HFFc6 (cell line): ENCODE measurements at regions not wholly inside any gene's neighbourhood (a gene's known extent, or its start where the extent isn't known, plus 50 kb on each side); places are given as distances from the start of the nearest gene placed in this dataset.

Experiments
- DNase-seq: peaks from one replicate; pipeline ENCODE4 v3.0.0-alpha.2; 2018
- H3K27ac Mint-ChIP-seq: 2 replicates; pipeline ENCODE4 v1.8.0; 2020; ENCODE audit warnings: mild to moderate bottlenecking, mixed read lengths
- H3K27me3 Mint-ChIP-seq: 2 replicates; pipeline ENCODE4 v1.8.0; 2021; ENCODE audit warnings: mild to moderate bottlenecking, moderate library complexity, mixed read lengths; ENCODE audit not compliant: insufficient read depth
- H3K36me3 Mint-ChIP-seq: 2 replicates; pipeline ENCODE4 v1.8.0; 2021; ENCODE audit warnings: low read depth, mixed read lengths
- H3K4me1 Mint-ChIP-seq: 2 replicates; pipeline ENCODE4 v1.8.0; 2020; ENCODE audit warnings: low read depth, mixed read lengths
- H3K4me3 Mint-ChIP-seq: 2 replicates; pipeline ENCODE4 v1.8.0; 2020; ENCODE audit warnings: mild to moderate bottlenecking, moderate library complexity, mixed read lengths
- H3K9me3 Mint-ChIP-seq: 2 replicates; pipeline ENCODE4 v1.8.0; 2020; ENCODE audit warnings: mild to moderate bottlenecking, mixed read lengths
- CTCF ChIP-seq: fragments of 200-600 bp; sonication (generic); IDR thresholded peaks from 2 replicates; pipeline ENCODE4 v1.5.0; 2021; ENCODE audit warnings: antibody characterized with exemption, mild to moderate bottlenecking

- H3K36me3 Mint-ChIP-seq, result peaks cover 10% of the 10 kb centered on the region; the same call in 1 of the 2 replicates
- no peaks in the 10 kb centered on the region for H3K4me1 Mint-ChIP-seq
- H3K27me3 Mint-ChIP-seq, result no peaks in the 10 kb centered on the region
- DNase-seq, result no peak
- H3K9me3 Mint-ChIP-seq, result peaks cover 37% of the 10 kb centered on the region
- no peak overlapping the region for H3K27ac Mint-ChIP-seq
- no peak for TF ChIP-seq CTCF
- H3K4me3 Mint-ChIP-seq, result no peak overlapping the region
These were observed 713.6 kb downstream of the QKI start for GRCh38 chr6:164128101-164128500.

DNA sequence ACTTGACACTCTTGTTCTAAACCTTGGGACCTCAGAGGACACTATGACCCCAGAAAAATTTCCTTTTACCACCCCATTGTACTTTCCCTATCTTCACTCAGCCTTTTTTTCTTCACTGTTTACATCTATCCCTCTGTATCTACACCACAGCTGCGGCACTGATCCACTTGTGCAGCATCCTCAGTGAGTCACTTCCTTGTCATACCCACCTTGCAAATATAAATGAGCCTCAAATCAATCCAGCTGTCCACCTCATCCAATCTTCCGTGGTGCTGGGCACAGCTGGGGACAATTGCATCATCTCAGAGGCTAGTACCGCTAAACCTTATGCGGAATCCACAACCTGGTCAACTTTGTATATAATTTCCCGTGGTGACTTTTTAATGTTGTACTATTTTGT lies 710.5 kb downstream of the QKI start:
- TF ChIP-seq CTCF, result no peak
- Mint-ChIP-seq H3K27ac (no peak overlapping the region), H3K27me3 (no peaks in the 10 kb centered on the region), H3K4me3 (no peak overlapping the region), H3K36me3 (peaks cover 5% of the 10 kb centered on the region; the same call in 1 of the 2 replicates), H3K4me1 (no peaks in the 10 kb centered on the region), H3K9me3 (peaks cover 28% of the 10 kb centered on the region)
- DNase-seq, result no peak

DNA sequence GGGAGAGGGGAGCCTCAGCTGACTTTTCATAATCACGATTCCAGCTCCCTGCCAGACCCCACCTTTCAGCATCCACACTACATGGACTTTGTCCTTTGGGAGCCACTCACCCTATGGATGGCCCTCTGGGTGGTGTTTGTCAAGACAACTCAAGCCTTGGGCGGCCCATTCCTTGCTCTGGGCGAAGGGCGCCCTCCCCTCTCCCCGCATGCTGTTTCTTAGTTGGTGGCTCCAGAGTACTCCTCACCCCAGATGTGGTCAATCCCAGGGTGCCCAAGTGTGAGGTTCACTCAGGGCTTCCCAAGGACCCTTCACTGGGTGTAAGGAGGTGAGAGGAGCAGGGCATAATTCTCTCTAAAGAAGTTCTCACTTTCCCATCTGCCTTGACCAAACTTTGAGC lies 710.0 kb downstream of the QKI start:
- no peak for TF ChIP-seq CTCF
- 0 out of 2 replicates have a peak, but pooled peaks cover 2% of the 10 kb centered on the region for H3K27me3 Mint-ChIP-seq

DNA sequence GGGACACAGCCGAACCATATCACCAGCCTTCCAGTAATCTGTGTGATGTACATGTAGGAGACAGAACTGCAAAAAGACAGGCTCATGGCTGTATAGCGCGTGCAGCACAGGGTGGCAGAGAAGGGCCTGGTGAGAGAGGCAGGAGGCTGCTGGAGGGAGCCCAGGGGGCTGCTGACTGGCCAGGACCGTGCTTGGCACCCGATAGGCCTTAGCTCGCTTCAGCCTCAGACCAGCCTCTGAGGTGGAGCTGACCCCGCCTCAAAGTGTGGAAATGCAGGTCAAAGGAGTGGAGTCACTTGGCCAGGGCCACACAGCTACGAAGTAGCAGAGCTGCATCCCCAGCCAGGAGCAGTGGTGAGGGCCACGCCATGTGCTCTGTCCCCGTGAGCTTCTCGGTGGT lies 707.6 kb downstream of the QKI start:
- no peaks in the 10 kb centered on the region for H3K4me1 Mint-ChIP-seq
- no peak for TF ChIP-seq CTCF
- no peak overlapping the region for H3K4me3 Mint-ChIP-seq
- H3K9me3 Mint-ChIP-seq, result peaks cover 39% of the 10 kb centered on the region
- H3K27me3 Mint-ChIP-seq, result 0 out of 2 replicates have a peak, but pooled peaks cover 2% of the 10 kb centered on the region
- H3K27ac Mint-ChIP-seq, result no peak overlapping the region
- no peak for DNase-seq
- H3K36me3 Mint-ChIP-seq, result peaks cover 5% of the 10 kb centered on the region; the same call in 1 of the 2 replicates

More for the DNA sequence above, 710.0 kb downstream of the QKI start:
- Mint-ChIP-seq H3K36me3 (peaks cover 5% of the 10 kb centered on the region; the same call in 1 of the 2 replicates), H3K9me3 (peaks cover 33% of the 10 kb centered on the region), H3K27ac (no peak overlapping the region), H3K4me3 (no peak overlapping the region), H3K4me1 (no peaks in the 10 kb centered on the region)
- DNase-seq, result no peak

DNA sequence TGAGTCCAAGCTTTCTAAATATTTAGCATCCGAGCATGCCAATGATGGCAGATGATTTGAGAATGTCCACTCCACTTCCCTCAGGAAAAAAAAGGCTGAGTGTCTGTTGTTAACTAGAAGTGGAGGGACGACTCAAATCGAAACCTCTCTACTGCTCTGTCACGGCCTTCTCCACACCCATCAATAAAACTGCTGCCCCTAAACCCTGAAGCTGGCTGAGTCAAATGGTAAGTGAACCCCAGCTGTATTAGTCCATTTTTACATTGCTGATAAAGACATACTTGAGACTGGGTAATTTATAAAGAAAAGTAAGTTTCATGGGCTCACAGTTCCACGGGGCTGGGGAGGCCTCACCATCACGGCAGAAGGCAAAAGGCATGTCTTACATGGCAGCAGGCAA lies 707.0 kb downstream of the QKI start:
- Mint-ChIP-seq H3K4me1 (no peaks in the 10 kb centered on the region), H3K27me3 (0 out of 2 replicates have a peak, but pooled peaks cover 2% of the 10 kb centered on the region), H3K4me3 (no peak overlapping the region; the same call in 1 of the 2 replicates), H3K9me3 (peaks cover 39% of the 10 kb centered on the region), H3K27ac (no peak overlapping the region), H3K36me3 (peaks cover 5% of the 10 kb centered on the region; the same call in 1 of the 2 replicates)
- DNase-seq, result no peak
- no peak for TF ChIP-seq CTCF

DNA sequence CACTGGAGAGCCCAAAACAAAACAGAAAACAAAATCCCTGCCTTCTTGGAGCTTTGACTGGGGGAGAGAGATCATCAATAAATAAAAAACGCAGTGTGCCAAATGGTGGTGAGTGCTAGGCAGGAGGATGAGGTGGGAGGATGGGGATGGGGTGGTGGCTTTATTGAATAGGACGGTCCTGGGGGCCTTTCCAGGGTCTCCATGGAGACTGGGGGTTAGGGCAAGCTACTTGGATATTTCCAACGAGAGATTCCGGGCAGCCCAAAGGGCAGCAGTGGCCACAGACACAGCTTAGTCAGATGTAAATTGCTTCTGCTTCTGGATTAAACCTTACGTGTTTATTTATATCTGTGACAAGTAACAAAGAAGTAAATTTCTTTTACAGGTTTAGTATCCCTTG lies 700.1 kb downstream of the QKI start:
- Mint-ChIP-seq H3K4me1 (no peaks in the 10 kb centered on the region), H3K9me3 (peaks cover 59% of the 10 kb centered on the region), H3K36me3 (no peaks in the 10 kb centered on the region; the same call in 1 of the 2 replicates), H3K27ac (no peak overlapping the region), H3K4me3 (no peak overlapping the region), H3K27me3 (no peaks in the 10 kb centered on the region)
- no peak for TF ChIP-seq CTCF
- no peak for DNase-seq
